GM18511 (cell line): ENCODE measurements at regions not wholly inside any gene's neighbourhood (a gene's known extent, or its start where the extent isn't known, plus 50 kb on each side); places are given as distances from the start of the nearest gene placed in this dataset.

ENCODE experiments used
- ATAC-seq: cut with Tn5 transposase; IDR thresholded peaks from one replicate; pipeline ENCODE4 v1.9.1; 2021; ENCODE audit warnings: mild to moderate bottlenecking, moderate library complexity; ENCODE audit not compliant: unreplicated experiment

DNA sequence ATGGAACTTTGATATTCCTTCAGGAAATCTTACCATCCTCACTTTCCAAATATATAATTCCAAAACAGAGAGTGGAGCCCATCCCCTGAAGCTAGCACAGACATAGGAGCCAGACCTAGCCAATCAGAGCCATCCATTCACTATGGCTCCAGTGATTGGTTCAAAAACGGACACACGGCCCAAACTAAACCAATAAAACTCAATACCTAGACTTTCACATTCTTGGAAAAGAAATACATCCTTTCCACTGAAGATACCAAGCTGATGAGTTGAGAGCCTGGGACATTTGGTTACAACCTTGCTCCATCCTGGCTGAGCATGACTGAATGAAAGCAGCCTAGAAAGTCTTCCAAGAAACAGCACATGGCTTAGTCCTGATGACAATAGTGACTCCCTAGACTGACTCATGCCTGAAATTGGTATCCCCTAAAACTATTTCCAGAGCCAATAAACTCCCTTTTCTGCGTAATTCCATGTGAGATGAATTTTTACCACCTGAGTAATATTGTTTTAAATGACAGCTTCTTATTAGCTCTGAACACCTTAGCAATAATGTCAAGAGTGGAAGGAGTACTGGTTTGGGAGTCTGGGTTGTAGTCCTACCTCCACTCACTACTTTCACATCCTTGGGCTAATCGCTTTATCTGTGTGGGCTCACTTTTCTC is 189.6 kb upstream of the LNX1 start:
- no peak for ATAC-seq

DNA sequence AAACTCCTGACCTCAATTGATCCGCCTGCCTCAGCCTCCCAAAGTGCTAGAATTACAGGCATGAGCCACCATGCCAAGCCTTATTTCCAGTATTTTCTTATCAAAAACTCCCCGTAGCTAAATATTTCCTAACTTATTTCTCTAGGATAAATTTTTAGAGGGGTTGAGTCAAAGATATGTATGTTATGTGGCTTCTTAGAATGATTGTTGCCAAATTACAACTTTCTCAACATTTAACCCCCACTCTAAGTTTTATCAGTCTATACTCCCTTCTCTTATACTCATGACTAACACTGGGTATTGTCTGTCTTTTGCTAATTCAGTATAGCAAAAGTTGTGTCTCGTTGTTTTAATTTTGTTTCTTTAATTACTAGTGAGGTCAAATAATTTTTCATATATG is 187.7 kb upstream of the LNX1 start:
- no peak for ATAC-seq

DNA sequence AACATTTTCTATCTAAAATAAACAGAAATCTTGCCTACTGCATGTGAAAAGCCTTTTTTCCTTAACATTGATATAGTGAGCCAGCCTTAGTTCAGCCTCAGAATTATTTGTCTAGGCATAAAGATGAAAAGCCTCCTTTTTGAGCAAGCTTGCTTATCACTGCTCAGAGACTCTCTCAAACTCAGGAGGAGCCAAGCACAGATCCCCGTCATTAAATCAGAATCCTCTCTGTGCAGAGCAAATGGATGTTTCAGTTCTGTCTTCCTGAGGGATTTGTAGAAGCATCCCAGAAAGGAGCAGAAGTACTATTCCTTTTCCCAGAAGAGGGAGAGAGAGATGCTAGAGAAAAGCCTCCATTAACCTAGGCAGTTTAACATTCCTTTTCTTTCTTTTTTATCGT is 186.9 kb upstream of the LNX1 start:
- ATAC-seq: no peak

DNA sequence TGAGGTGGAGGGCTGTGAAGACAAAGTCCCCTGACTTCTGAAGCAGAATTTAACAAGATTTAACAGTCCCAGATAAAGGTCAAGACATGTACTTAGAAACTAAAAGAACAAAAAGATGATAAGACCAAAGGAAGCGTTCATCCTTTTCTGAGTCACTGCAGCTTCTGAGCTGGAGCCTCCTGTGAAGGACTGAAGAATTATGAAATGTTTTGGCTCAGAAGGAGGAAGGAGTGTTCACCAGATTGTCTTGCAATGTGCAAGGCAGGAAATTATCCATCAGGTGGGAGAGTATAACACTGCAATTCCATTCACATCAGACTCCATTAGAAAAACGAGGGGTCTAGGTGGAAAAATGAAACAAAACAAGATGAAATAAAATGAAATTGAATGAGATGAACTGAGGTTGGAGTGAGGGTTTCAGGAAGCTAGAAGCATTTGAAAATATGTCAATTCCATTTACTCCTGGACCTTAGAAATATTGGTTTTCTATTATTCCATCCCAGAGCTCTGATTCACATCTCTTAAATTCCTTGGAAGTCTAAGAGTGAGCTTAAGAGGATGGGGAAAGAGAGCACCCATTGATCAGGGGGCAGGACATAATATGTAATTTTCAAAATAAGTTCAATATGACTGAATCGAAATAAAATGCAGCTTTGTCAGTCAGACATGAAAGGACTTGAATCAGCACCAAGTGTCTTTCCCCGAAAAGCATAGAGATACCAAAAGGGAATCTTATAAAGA is 186.1 kb upstream of the LNX1 start:
- no peak for ATAC-seq

DNA sequence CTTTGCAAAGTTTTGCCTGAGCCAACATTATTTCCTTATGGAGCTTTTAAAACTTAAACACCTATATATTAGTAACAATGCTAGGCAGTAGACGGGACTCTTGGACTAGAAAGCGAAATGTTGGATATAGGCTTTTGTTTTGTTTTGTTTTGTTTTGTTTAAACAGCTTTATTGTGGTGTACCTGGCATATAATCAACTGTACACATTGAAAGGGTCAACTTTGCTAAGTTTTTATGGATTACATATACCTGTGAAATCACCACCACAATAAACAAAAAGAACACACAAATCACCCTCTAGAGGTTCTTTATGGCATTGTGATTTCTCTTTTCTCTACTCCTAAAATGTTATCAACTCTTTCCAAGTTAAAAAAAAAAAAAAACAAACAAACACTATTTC is 184.9 kb upstream of the LNX1 start:
- no peak for ATAC-seq

DNA sequence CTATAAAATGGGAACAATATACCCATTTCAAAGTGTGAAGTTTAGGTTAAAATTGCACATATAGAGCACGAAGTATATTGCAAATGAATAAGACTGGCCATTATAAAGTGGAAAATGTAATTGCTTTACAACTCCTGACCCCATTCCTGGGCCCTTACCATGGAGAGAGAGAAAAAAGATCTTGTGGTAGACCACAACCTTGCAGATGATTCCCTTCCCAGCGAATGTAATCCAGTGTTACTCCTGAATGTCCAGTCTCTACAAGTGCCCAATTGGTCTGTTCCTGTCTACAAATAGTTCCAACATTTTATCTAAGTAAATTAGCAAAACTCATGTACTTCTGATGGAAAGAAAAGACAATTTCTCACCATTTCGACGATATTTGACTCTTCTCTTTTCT is 184.1 kb upstream of the LNX1 start:
- ATAC-seq: no peak

DNA sequence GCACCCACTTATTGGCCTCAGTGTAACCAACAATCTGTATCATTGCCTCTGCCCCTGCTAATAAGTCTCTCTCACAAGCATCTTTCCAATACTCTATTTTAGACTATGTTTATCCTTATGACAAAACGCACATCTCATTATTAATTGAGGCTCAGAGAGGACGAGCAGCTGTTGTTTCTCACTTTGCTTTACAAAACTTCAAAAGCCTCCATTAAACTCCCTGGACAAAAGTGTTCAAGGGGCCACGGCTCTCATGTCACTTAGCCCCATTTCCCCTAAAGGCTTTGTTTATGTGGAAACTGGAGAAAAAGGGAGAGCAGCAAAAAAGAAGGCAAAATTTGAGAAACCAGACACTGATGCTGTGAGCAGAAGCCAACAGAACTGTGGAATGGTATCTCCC is 180.0 kb upstream of the LNX1 start:
- no peak for ATAC-seq

DNA sequence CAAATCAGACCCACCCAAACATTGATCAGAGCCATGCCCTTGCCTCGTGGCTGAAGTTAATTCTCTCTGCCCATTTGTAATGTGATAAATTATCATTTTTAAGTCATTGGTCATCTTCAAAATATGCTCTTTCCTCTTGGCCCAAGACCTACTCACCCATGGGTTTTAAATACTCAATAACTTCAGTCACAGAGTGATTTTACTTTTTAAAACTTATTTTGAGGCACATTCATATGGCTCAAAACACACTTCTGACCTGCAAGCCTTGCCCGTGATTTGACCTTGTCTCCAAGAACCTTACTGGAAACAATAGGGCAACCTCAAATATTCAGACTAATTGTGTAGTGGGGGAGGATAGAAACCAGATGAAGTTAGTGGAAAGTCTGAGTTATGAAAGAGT is 176.2 kb upstream of the LNX1 start:
- ATAC-seq: no peak

DNA sequence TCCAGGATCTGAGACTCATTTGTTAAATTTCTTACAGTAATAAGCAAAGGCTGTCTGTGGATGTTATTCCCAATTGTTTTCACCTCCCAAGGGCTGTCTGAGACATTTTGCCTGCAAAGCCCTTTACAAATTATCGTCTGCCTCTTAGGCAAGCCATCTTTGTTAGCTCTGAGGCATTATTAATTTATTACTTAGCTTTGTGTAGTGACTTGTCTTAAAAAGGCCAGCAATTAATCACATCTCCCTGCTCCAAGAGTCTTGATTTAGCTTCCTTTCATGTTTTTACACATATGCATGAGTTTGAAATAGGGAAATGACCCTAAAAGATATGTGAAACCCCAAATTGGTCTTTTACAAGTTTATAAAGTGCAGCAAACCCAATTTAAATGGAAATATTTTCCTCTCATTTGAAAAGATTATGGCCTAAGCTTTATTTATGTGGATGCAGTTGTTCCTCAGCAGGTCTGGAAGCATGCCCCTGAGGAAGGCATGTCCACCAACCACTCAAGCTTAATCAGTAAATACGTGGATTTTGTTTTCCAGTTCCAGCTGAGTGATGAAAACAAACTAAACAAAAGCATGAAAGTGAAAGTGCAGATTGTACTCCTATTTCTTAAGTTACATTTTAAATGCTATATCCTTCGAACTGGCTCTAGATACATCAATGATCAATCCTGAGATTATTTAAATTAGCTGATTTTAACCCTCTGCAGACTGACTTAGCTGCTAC is 173.6 kb upstream of the LNX1 start:
- ATAC-seq: no peak

DNA sequence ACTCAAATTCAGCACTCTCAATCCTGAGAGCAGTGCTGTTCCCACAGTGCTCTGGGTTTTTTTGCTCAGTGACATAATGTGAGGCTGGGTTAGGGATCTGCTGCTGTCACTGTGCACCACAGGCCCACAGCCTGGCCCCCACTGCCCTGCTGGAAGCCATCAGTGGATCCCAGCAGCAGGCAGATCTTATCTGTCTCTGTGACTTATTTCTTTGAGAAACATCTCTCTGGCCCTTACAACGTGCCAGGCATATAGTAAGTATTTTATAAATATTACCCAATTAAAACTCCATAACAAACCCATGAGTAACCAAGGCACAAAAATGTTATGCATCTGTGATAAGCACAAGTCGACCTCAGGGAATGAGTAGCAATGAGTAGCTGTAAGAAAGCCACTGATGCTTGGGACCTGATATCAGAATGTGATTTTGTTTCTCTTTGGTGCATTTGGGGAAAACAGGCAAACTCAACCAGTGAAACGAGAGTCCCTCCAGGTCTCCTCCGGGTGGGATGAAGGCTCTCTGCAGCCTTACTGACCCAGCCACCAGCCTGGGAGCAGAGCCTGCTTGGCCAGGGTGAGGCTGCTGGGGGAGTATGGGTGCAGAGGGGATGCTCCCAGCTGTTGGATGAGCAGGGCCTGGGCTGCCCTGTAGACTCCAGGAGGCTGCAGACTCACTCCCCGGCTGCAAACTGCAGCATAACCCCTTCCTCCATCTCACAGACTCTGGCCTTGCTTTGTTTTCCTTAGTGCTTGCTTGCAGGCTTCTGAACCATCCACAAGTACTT is 172.7 kb upstream of the LNX1 start:
- ATAC-seq: no peak

DNA sequence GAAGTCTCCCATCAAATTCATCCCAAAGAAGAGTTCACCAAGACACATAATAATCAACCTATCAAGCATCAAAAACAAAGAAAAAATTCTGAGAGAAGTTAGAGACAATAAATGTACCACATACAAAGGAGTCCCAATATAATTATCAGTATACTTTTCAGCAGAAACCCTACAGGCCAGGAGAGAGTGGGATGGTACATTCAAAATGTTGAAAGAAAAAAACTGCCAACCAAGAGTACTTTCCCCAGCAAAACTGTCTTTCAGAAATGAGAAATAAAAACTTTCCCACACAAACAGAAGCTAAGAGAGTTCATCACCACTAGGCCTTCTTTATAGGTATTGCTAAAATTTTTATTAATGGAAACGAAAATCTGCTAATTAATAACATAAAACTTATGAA is 164.4 kb upstream of the LNX1 start:
- no peak for ATAC-seq

DNA sequence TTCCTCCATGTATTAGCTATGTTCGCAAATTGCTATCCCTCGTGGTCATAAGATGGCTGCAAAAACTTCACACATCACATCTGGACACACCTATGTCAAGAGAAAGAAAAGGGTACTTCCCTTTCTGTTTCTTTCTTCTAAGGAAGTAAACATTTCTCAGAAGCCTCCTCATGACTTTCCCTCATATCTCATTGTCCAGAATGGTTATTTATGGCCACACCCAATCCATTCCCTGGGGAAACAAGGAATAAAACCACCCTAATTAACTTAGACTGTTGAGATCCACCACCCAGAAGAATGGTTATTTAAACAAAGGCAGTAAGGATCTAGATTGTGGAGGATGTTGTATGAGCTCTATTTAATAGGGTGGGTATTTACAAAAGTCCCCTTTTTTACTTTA is 160.8 kb upstream of the LNX1 start:
- no peak for ATAC-seq

DNA sequence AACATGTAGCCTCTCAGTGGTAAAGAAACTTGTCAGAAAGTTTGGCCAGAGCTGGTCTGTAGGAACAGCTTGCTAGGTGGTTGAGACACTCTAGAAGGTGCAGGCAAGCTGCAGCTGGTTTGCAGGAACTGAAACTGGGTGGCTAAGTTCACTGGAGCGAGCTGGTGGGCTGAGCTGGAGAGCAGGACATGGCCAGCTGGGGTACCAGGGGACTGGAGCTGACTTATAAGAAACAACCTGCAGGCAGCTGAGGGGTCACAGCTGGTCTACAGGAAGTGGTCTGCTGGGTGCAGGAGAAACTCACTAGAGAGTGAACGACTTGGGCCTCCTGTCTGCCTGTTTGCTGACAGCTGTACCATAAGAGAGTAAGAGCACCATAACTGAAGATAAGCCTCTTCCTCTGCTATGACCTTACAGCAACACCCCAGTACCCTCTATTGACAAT is 157.1 kb upstream of the LNX1 start:
- ATAC-seq: peak; percentile 98

DNA sequence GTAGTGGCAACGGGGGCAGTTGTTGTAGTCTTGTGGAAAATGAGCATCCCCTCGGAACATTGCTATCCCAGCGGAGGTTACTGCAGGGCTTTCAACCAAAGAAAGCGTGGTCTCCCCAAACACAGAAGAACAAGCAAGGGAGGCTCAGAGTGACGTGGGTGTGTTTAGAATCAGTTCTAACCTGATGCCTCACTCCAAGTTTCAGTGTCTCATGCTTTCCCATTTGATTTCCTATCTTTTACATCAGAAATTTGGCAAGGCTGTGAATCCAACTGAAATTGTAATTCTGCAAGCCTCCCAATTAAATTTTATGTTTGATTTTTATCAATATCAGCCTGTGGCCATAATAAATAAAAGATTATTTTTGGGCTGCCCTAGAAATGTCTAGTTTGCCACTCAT is 156.1 kb upstream of the LNX1 start:
- no peak for ATAC-seq

DNA sequence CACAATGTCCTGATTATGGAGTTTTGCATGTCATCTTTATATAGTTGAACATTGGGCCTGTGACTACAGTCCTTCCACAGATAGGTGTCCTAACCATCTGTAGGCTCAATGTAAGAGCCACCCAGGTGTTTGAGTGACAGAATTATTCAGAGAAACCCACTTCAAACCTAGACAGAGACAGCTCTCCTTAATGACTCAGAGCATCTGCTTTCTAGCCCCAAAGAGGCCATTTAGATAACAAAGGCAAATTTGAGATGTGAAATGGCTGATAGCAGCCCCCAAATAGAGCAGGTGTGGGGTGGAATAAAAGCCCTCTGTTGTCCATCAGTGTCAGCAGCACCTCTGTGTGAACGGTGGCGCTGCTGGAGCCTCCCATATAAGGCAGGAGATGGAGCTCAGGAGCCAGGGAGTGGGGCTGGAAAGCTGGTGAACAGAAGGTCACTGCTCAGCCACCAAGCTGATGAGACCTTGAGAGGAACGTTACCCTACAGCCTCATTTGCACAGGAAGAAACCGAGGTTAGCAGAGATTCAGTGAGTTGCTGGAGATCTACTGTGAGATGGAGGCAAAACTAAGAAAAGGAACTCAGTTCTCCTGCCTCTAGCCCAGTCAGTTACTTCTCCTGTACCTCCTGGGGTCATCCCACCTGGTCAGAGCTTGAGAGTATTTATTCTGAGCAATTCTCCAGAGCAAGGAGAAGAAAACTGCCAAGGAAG is 153.3 kb upstream of the LNX1 start:
- ATAC-seq: no peak

DNA sequence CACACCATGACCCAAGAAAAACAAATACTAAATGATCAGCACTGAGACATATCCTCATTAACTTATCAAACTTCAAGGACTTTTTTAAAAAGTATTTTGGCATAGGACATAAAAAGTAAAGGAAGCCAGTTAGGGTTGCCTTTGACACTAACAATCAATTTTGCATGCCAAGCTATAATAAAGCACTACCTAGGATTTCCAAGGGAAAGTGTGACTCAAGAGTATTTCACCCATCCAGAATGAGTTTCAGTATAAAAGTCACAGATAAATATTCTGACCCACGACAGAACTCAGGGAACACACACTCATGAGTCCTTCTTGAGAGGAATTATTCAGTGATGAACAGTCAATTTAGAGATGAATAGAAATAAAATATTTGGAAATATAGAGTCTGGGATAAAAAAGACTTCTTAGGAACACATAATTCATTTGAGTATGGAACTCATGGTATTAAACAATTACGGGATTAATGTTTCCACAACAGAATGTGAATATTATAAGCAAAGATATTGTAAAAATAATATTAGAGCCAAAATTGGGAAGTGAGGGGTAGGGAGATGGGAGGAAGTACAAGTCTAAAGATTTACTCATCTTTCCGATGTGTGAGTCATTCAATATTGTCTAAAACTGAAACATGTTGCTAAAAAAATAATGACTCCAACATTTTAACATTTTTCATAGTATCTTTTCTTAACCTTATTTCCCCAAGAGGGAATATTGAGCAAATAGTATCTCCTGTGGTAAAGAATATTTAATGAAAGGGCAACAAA is 143.5 kb upstream of the LNX1 start:
- no peak for ATAC-seq

DNA sequence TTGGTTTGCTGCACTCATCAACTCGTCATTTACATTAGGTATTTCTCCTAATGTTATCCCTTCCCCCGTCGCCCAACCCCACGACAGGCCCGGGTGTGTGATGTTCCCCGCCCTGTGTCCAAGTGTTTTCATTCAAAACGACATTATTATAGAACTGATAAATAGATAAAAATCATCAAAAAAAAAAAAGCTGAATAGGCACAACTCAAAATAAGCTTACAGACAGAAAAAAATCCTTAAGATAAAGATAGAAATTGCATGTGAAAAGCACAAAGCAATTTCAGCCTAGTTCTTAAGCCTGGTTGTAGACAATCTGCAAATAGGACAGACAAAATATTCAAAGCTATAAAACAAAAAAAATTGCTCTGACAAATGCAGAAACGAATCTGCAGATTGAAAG is 142.9 kb upstream of the LNX1 start:
- ATAC-seq: no peak

DNA sequence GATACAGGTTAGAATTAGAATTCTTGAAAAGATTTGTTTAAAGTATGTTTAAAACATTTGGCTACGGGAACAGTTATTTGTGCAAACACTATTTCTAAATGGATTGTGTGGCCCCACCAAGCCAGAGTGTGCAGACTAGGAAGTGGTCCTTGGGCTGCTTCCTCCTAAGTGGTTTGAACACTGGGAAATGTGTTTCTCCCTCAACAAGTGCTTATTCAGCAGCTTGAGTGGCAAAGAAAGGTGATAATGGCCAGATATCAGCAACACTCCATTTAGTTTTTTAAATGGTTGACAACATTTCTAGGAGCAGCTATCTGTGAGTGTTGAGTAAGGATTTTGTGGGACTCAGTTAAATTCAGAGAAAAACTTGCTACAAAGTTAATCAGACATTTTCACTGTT is 141.4 kb upstream of the LNX1 start:
- no peak for ATAC-seq

DNA sequence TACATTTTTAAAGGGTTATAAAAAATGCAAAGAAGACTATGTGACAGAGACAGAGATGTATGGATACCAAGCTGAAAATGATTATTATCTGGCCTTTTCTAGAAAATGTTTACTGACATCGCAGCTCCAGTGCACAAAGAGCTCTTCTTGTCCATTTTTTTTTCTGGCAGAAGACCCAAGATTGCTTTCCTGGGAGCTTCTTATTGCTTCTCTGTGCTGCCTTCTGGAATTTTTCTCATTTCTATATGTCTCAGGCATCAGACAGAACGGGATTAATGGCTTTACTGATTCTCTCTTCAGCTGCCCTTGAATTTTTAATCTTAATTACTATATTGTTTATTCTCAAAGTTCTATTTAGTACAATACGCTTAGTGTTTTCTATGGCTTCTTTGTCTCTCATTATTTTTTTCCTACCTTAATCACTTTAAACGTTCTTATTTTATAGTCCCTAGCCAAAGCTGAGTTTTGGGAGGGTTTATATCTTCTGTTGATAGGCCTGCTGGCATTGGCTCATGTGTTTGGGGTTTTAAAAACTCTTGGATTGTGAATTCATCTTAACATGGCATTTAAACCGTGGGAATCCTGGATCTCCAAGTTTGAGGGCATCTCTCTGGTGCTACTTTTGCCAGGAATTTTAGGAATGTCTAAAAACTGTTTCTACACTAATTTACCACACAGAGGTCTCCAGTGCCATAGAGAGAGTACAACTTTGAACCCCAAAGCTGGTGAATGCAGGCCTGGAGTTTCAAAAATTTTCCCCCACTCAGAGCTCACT is 138.9 kb upstream of the LNX1 start:
- ATAC-seq: no peak
